CD14-positive monocyte (primary cell): ENCODE measurements at regions not wholly inside any gene's neighbourhood (a gene's known extent, or its start where the extent isn't known, plus 50 kb on each side); places are given as distances from the start of the nearest gene placed in this dataset.

Source experiments
- DNase-seq, 3 donors: peaks; one replicate each; pipeline ENCODE4 v3.0.0-alpha.2; 2011 to 2022
- H2AFZ ChIP-seq: 2 replicates; pipeline ENCODE4 v1.6.0; 2012; ENCODE audit warnings: mild to moderate bottlenecking, low read depth, low read length, inconsistent platforms; ENCODE audit not compliant: insufficient read depth, poor library complexity, severe bottlenecking
- H3K27ac ChIP-seq, 2 donors: 1 replicate in 1 of 2; 2 replicates in 1 of 2; pipeline ENCODE4 v1.5.1; 2012 to 2013; ENCODE audit warnings: low read length in 2 of 2, control low read depth in 1 of 2, inconsistent platforms in 1 of 2, low read depth in 1 of 2, mild to moderate bottlenecking in 1 of 2
- H3K27me3 ChIP-seq, 2 donors: one replicate each; pipeline versions ENCODE4 v1.6.0 to v1.6.1; 2011 to 2013; ENCODE audit warnings: low read length in 2 of 2; ENCODE audit not compliant: control insufficient read depth in 2 of 2, insufficient read depth in 2 of 2
- H3K36me3 ChIP-seq, 2 donors: replicated peaks in 1 of 2; 1 replicate in 1 of 2; 2 replicates in 1 of 2; pipeline versions ENCODE4 v1.5.1 to v1.6.1; 2012 to 2013; ENCODE audit warnings: low read length in 2 of 2, control low read depth in 1 of 2, inconsistent platforms in 1 of 2, mild to moderate bottlenecking in 1 of 2; ENCODE audit not compliant: insufficient read depth in 2 of 2, control insufficient read depth in 1 of 2
- H3K4me1 ChIP-seq, 2 donors: 1 replicate in 1 of 2; 2 replicates in 1 of 2; pipeline versions ENCODE4 v1.5.1 to v1.6.1; 2012 to 2013; ENCODE audit warnings: low read length in 2 of 2, control low read depth in 1 of 2, inconsistent platforms in 1 of 2, mild to moderate bottlenecking in 1 of 2, moderate library complexity in 1 of 2; ENCODE audit not compliant: insufficient read depth in 2 of 2, control insufficient read depth in 1 of 2
- H3K4me2 ChIP-seq: replicated peaks from 2 replicates; pipeline ENCODE3; 2012; ENCODE audit warnings: low read length, moderate library complexity, mild to moderate bottlenecking; ENCODE audit not compliant: poor library complexity, severe bottlenecking; ENCODE audit errors: extremely low read depth
- H3K4me3 ChIP-seq, 3 experiments: fragments of 200-600 bp in 1 of 3; sonication (generic) in 1 of 3; replicated peaks in 1 of 3; 1 replicate in 2 of 3; 2 replicates in 1 of 3; pipeline ENCODE4 v1.5.1; 2011 to 2013; ENCODE audit warnings: low read length in 3 of 3, mild to moderate bottlenecking in 3 of 3, control low read depth in 2 of 3, low read depth in 2 of 3, inconsistent platforms in 1 of 3, moderate library complexity in 1 of 3
- H3K79me2 ChIP-seq: 2 replicates; pipeline ENCODE4 v1.6.0; 2012; ENCODE audit warnings: mild to moderate bottlenecking, control low read depth, inconsistent platforms, low read length, moderate library complexity; ENCODE audit not compliant: insufficient read depth
- H3K9ac ChIP-seq: 2 replicates; pipeline ENCODE4 v1.6.0; 2017; ENCODE audit warnings: low read length, mild to moderate bottlenecking; ENCODE audit not compliant: insufficient read depth, poor library complexity, severe bottlenecking
- H3K9me3 ChIP-seq, 2 donors: replicated peaks in 1 of 2; 1 replicate in 1 of 2; 2 replicates in 1 of 2; pipeline versions ENCODE4 v1.5.1 to v1.6.1; 2012 to 2013; ENCODE audit warnings: low read length in 2 of 2, control low read depth in 1 of 2; ENCODE audit not compliant: control insufficient read depth in 1 of 2, insufficient read depth in 1 of 2
- H4K20me1 ChIP-seq: 2 replicates; pipeline ENCODE4 v1.6.0; 2012; ENCODE audit warnings: mild to moderate bottlenecking, low read length, control low read depth, moderate library complexity; ENCODE audit not compliant: insufficient read depth
- H3K27ac Mint-ChIP-seq, 7 donors: one replicate each; pipeline ENCODE4 v1.8.0; 2020; ENCODE audit warnings: mild to moderate bottlenecking in 7 of 7, mixed read lengths in 7 of 7, moderate library complexity in 6 of 7, inconsistent platforms in 2 of 7
- H3K27me3 Mint-ChIP-seq, 3 donors: one replicate each; pipeline ENCODE4 v1.8.0; 2021 to 2022; ENCODE audit warnings: low read depth in 3 of 3, mild to moderate bottlenecking in 3 of 3, mixed read lengths in 3 of 3, moderate library complexity in 3 of 3, inconsistent platforms in 1 of 3
- H3K36me3 Mint-ChIP-seq, 2 donors: one replicate each; pipeline ENCODE4 v1.8.0; 2020; ENCODE audit warnings: mixed read lengths in 2 of 2, inconsistent platforms in 1 of 2, mild to moderate bottlenecking in 1 of 2
- H3K4me1 Mint-ChIP-seq: one replicate; pipeline ENCODE4 v1.8.0; 2020; ENCODE audit warnings: mild to moderate bottlenecking, mixed read lengths
- H3K4me3 Mint-ChIP-seq, 2 donors: one replicate each; pipeline ENCODE4 v1.8.0; 2020; ENCODE audit warnings: mild to moderate bottlenecking in 2 of 2, mixed read lengths in 2 of 2, moderate library complexity in 1 of 2
- H3K9me3 Mint-ChIP-seq, 7 donors: one replicate each; pipeline ENCODE4 v1.8.0; 2020 to 2022; ENCODE audit warnings: mixed read lengths in 7 of 7, mild to moderate bottlenecking in 6 of 7, moderate library complexity in 6 of 7, inconsistent platforms in 2 of 7
- WGBS: methylation state at CpG from one replicate; pipeline ENCODE4 v1.1.5; 2013; ENCODE audit warnings: missing lambda C conversion rate; ENCODE audit not compliant: insufficient coverage; 5-methylcytosine and 5-hydroxymethylcytosine counted together
- intact Hi-C, 2 donors: fragments of 100-400 bp; cut with micrococcal nuclease; formaldehyde crosslinking; loops; one replicate each; pipeline versions ENCODE4 v1.15.0 to v1.15.1; 2023
- TF ChIP-seq, protein P1 (sequence below): fragments of 200-600 bp; IDR thresholded peaks from one replicate; pipeline ENCODE4 v1.8.0; 2022; ENCODE audit warnings: antibody characterized with exemption, mild to moderate bottlenecking

DNA sequence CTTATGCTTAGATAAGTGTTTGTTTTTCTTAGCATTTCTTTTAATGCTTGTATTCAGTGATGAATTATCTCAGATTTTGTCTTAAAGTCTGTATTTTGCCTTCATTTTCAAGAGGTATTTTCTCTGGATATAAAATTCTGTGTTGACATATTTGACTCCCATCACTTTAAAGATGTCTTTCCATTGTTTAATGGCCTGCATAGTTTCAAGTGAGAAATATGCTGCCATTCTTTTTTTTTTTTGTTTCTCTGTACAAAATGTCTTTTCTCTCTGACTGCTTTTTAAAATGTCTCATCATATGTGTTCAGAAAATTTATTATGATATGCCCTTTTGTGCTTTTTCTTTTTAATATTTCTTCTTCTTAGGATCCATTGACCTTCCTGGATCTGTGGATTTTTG lies 578.0 kb upstream of the NOX3 start:
- Histone ChIP-seq H3K9me3 (peaks cover 3 to 18% of the 10 kb centered on the region in 2 donors), H3K27me3 (no peaks in the 10 kb centered on the region), H2AFZ (no peak overlapping the region), H3K36me3 (no peaks in the 10 kb centered on the region), H3K27ac (no peak overlapping the region), H4K20me1 (no peaks in the 10 kb centered on the region), H3K4me3 (no peak overlapping the region), H3K9ac (no peak overlapping the region), H3K79me2 (no peaks in the 10 kb centered on the region), H3K4me2 (no peak overlapping the region), H3K4me1 (peaks cover 0 to 3% of the 10 kb centered on the region in 2 donors)
- intact Hi-C loops: no loop called here
- Mint-ChIP-seq H3K27me3 (no peaks in the 10 kb centered on the region), H3K36me3 (no peaks in the 10 kb centered on the region), H3K9me3 (peaks cover 9 to 14% (median 10%) of the 10 kb centered on the region in 7 donors), H3K4me3 (no peak overlapping the region), H3K27ac (no peak overlapping the region), H3K4me1 (peaks cover 6% of the 10 kb centered on the region)
- DNase-seq: no peak
- TF ChIP-seq, protein P1, sequence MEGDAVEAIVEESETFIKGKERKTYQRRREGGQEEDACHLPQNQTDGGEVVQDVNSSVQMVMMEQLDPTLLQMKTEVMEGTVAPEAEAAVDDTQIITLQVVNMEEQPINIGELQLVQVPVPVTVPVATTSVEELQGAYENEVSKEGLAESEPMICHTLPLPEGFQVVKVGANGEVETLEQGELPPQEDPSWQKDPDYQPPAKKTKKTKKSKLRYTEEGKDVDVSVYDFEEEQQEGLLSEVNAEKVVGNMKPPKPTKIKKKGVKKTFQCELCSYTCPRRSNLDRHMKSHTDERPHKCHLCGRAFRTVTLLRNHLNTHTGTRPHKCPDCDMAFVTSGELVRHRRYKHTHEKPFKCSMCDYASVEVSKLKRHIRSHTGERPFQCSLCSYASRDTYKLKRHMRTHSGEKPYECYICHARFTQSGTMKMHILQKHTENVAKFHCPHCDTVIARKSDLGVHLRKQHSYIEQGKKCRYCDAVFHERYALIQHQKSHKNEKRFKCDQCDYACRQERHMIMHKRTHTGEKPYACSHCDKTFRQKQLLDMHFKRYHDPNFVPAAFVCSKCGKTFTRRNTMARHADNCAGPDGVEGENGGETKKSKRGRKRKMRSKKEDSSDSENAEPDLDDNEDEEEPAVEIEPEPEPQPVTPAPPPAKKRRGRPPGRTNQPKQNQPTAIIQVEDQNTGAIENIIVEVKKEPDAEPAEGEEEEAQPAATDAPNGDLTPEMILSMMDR: no peak

DNA sequence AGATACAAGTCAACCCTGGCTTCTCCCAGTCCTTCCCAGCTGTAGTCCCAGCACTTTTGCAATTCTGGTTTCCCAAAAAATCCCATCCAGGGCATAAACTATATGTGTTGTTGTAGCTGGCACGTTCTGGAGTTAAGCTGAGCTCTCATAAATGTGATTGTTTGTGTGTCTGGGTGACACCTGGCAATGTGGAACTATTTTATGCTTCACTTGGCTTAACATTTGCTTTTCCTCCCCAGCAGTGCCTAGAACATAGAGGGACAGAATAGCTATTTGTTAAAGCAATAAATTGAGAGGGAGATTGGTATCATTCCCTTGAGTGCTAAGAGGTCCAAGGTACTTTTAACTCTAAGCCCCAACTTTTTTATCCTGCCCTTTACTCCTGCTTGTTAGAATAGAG lies 575.9 kb upstream of the NOX3 start:
- H3K27ac Mint-ChIP-seq: no peak overlapping the region
- H3K4me3 ChIP-seq: no peak overlapping the region
- no peak overlapping the region for H3K27ac ChIP-seq
- TF ChIP-seq, protein P1: no peak
- no peak overlapping the region for H3K4me3 Mint-ChIP-seq
- no peaks in the 10 kb centered on the region for H3K27me3 Mint-ChIP-seq
- intact Hi-C loops: no loop called here
- H3K36me3 Mint-ChIP-seq: no peaks in the 10 kb centered on the region
- H3K9me3 ChIP-seq: peaks cover 3 to 18% of the 10 kb centered on the region in 2 donors
- no peaks in the 10 kb centered on the region for H3K27me3 ChIP-seq
- H4K20me1 ChIP-seq: no peaks in the 10 kb centered on the region
- no peaks in the 10 kb centered on the region for H3K79me2 ChIP-seq
- WGBS: no CpG with 5 or more reads among the region's 1 CpG
- no peak overlapping the region for H3K9ac ChIP-seq
- no peak for DNase-seq
- peaks cover 9 to 14% (median 10%) of the 10 kb centered on the region in 7 donors for H3K9me3 Mint-ChIP-seq
- no peak overlapping the region for H2AFZ ChIP-seq
- H3K4me1 Mint-ChIP-seq: peaks cover 11% of the 10 kb centered on the region
- peaks cover 0 to 5% of the 10 kb centered on the region in 2 donors for H3K4me1 ChIP-seq
- H3K36me3 ChIP-seq: no peaks in the 10 kb centered on the region
- H3K4me2 ChIP-seq: no peak overlapping the region
